Pancreas (tissue), 10 donors: ENCODE measurements at regions not wholly inside any gene's neighbourhood (a gene's known extent, or its start where the extent isn't known, plus 50 kb on each side); places are given as distances from the start of the nearest gene placed in this dataset.

ENCODE experiments used
- ATAC-seq, 4 donors: fragments of 200-7000 bp; cut with Tn5 transposase; one replicate each; pipeline versions ENCODE4 v1.8.0 to v1.9.1; 2020; ENCODE audit warnings: mild to moderate bottlenecking in 4 of 4, moderate library complexity in 4 of 4
- DNase-seq, 6 donors: peaks; one replicate each; pipeline ENCODE4 v3.0.0-alpha.2; 2020
- FAIRE-seq: peaks from 2 replicates; lab custom pipeline; 2012; peaks lifted over from hg19 to GRCh38; lab: Jason Lieb, UNC
- H3K27ac ChIP-seq, 4 donors: fragments of 200-600 bp; sonication (generic); 1 replicate in 3 of 4; 2 replicates in 1 of 4; pipeline versions ENCODE4 v1.5.0 to v1.8.0; 2020
- H3K27me3 ChIP-seq, 4 donors: fragments of 200-600 bp; one replicate each; pipeline ENCODE4 v1.8.0; 2021
- H3K36me3 ChIP-seq, 3 donors: fragments of 200-600 bp; sonication (generic) in 1 of 3; one replicate each; pipeline versions ENCODE4 v1.5.0 to v1.8.0; 2020 to 2021
- H3K4me1 ChIP-seq, 3 donors: fragments of 200-600 bp; one replicate each; pipeline ENCODE4 v1.8.0; 2021
- H3K4me3 ChIP-seq, 4 donors: fragments of 200-600 bp; sonication (generic) in 2 of 4; one replicate each; pipeline versions ENCODE4 v1.5.0 to v1.8.0; 2020 to 2021
- H3K9me3 ChIP-seq, 4 donors: fragments of 200-600 bp; one replicate each; pipeline ENCODE4 v1.8.0; 2021
- WGBS, 2 donors: extraction: QIAGEN DNeasy Blood & Tissue Kit; methylation state at CpG; one replicate each; pipeline ENCODE4 v1.1.7; 2013; 5-methylcytosine and 5-hydroxymethylcytosine counted together
- intact Hi-C, 3 donors: fragments of 100-400 bp; cut with DNase I; formaldehyde crosslinking; loops; one replicate each; pipeline versions ENCODE4 v1.11.1 to v1.14.2; 2022
- TF ChIP-seq, protein P1 (sequence below), 4 donors: fragments of 200-600 bp; sonication (generic) in 3 of 4; IDR thresholded peaks; one replicate each; pipeline versions ENCODE4 v1.5.0 to v1.8.0; 2021; ENCODE audit warnings: antibody characterized with exemption in 4 of 4
- donor health status: healthy with polysubstance abuse.
- donor health status: DM: no; HTN: no; CAD: no; lungs with moderate emphysema.
- donor health status: DM: no; HTN: no; CAD: no.
- donor health status: control.
- donor health status: control.
- donor health status: Bipolar disorder and iron deficiency.
- donor health status: DM: yes; HTN: yes; CAD: no.
- donor health status: DM: no; HTN: no; CAD: no.
- donor health status: DM: no; HTN: no; CAD: no.
- donor health status: DM: yes; HTN: yes; CAD: no.

DNA sequence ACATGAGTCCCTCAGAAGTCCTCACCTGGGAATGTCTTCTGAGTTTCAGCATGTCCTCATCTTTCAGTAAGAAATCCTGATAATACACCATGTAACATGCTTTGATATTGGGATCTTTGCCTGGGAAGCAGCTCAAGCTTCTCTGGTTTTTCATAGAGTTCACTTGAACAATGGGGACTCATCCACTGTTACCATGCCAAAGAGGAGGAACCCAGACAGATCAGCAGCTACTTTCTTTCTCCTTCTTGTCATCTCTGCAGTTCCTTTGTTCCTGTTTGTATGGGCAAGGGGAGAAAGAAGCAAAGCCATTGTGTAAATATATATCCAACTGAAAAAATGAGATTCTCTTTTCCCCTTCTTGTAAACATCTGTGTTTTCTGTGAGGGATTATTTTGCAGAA, 450.6 kb upstream of the HS3ST5 start:
- Histone ChIP-seq H3K9me3 (no peaks in the 10 kb centered on the region), H3K27ac (no peak overlapping the region), H3K4me3 (no peak overlapping the region), H3K27me3 (no peaks in the 10 kb centered on the region), H3K4me1 (no peaks in the 10 kb centered on the region), H3K36me3 (no peaks in the 10 kb centered on the region)
- ATAC-seq (no peak), FAIRE-seq (no peak), DNase-seq (no peak)
- TF ChIP-seq, protein P1, sequence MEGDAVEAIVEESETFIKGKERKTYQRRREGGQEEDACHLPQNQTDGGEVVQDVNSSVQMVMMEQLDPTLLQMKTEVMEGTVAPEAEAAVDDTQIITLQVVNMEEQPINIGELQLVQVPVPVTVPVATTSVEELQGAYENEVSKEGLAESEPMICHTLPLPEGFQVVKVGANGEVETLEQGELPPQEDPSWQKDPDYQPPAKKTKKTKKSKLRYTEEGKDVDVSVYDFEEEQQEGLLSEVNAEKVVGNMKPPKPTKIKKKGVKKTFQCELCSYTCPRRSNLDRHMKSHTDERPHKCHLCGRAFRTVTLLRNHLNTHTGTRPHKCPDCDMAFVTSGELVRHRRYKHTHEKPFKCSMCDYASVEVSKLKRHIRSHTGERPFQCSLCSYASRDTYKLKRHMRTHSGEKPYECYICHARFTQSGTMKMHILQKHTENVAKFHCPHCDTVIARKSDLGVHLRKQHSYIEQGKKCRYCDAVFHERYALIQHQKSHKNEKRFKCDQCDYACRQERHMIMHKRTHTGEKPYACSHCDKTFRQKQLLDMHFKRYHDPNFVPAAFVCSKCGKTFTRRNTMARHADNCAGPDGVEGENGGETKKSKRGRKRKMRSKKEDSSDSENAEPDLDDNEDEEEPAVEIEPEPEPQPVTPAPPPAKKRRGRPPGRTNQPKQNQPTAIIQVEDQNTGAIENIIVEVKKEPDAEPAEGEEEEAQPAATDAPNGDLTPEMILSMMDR (IDR thresholded peaks at IDR 0.05) = no peak
- intact Hi-C loops = no loop called here

DNA sequence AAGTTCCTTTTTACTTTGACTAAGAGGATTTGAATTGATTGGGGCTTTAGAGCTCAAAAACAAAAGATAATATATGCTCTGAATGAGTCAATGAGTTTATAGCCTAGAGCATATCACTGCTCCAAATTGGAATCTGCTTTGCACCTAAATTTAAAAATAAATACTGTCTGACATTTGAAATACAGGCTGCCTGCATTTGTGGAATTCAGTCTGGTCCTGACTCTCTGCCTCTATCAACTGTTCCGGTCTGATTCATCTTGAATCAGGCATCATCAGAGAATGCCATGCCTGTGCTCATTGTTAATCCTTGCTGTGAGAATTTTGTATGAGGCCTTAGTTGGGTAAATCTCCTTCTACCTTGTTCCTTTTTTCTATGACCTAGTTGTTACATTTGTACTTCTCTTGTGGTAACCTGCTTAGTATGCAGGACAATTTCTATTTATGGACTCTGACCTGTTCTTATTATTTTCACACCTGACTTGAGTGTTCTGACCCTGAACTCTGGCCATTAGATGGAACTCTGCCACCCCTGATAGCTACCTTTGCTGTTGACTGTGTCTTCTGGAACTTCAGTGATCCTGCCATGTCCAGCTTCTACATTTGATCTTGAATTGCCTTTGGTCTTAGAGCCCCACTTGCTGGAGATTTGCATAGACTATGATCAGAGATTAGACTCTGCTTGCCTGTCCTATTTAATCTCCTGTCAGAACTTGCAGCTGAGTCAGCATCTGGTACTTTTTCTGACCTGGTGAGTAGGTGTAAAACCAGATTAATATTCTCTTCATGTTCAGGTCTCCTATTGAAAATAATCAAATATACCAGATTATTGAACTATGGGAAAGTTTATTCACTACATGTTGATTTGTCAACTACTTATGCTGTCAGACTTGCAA, 442.7 kb upstream of the HS3ST5 start:
- ATAC-seq (peak in 1 of 4 donors; percentile 36), FAIRE-seq (no peak), DNase-seq (no peak)
- no peaks in the 10 kb centered on the region for H3K4me1 ChIP-seq
- H3K27ac ChIP-seq = no peak overlapping the region
- intact Hi-C loops = no loop called here
- no peaks in the 10 kb centered on the region for H3K27me3 ChIP-seq
- no peak overlapping the region for H3K4me3 ChIP-seq
- no peaks in the 10 kb centered on the region for H3K36me3 ChIP-seq
- no peaks in the 10 kb centered on the region for H3K9me3 ChIP-seq
- WGBS, 2 donors = 88 to 97% methylated on average over 1 of the region's 1 CpG
- TF ChIP-seq, protein P1 (IDR thresholded peaks at IDR 0.05) = no peak

GRCh38 chr6:114783783-114784182, 441.0 kb upstream of the HS3ST5 start:
- WGBS, 2 donors = 56 to 61% methylated on average over 3 of the region's 3 CpGs
- no peaks in the 10 kb centered on the region for H3K36me3 ChIP-seq
- H3K4me3 ChIP-seq = no peak overlapping the region
- intact Hi-C loops = no loop called here
- TF ChIP-seq, protein P1 (IDR thresholded peaks at IDR 0.05) = no peak
- FAIRE-seq = no peak
- ATAC-seq = no peak
- no peak for DNase-seq
- no peaks in the 10 kb centered on the region for H3K9me3 ChIP-seq
- H3K4me1 ChIP-seq = no peaks in the 10 kb centered on the region
- no peak overlapping the region for H3K27ac ChIP-seq
- no peaks in the 10 kb centered on the region for H3K27me3 ChIP-seq

DNA sequence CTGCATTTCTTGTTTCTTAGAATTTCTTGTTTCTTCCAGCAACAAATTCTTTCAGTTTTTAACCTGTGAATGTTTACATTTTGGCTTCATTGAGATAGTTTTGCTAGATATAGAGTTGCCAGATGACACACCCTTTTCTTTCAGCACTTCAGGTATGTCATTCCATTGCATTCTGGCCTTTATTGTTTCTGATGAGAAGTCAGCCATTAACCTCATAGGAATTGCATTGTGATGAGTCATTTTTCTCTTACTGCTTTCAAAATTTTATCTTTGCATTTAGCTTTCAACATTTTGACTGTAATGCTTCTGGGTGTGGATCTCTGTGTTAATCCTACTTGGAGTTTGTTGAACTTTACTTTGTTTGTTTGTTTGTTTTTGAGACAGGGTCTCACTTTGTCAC, 440.3 kb upstream of the HS3ST5 start:
- no peak overlapping the region for H3K27ac ChIP-seq
- no peaks in the 10 kb centered on the region for H3K27me3 ChIP-seq
- FAIRE-seq (no peak), ATAC-seq (no peak), DNase-seq (no peak)
- no peaks in the 10 kb centered on the region for H3K9me3 ChIP-seq
- intact Hi-C loops = no loop called here
- no peak overlapping the region for H3K4me3 ChIP-seq
- H3K36me3 ChIP-seq = no peaks in the 10 kb centered on the region
- no peaks in the 10 kb centered on the region for H3K4me1 ChIP-seq
- TF ChIP-seq, protein P1 (IDR thresholded peaks at IDR 0.05) = no peak

- TF ChIP-seq, protein P1 (IDR thresholded peaks at IDR 0.05) = no peak
- no peaks in the 10 kb centered on the region for H3K4me1 ChIP-seq
- no peak overlapping the region for H3K4me3 ChIP-seq
- no peak for FAIRE-seq
- intact Hi-C loops = no loop called here
- 84 to 85% methylated on average over 2 of the region's 2 CpGs for WGBS, 2 donors
- no peaks in the 10 kb centered on the region for H3K9me3 ChIP-seq
- H3K27me3 ChIP-seq = no peaks in the 10 kb centered on the region
- DNase-seq = no peak
- no peaks in the 10 kb centered on the region for H3K36me3 ChIP-seq
- no peak overlapping the region for H3K27ac ChIP-seq
- no peak for ATAC-seq
Observed at GRCh38 chr6:114764866-114765265, 422.0 kb upstream of the HS3ST5 start.
